ENCODE measurements at regions not wholly inside any gene's neighbourhood (a gene's known extent, or its start where the extent isn't known, plus 50 kb on each side); places are given as distances from the start of the nearest gene placed in this dataset.

- peaks cover 0 to 2% (median 0%) of the 10 kb centered on the region in 4 donors for H3K27me3 ChIP-seq (ENCODE audit: control insufficient read depth in 4 of 4, insufficient read depth in 4 of 4, low read length in 3 of 4)
- WGBS, result 58% methylated on average over 2 of the region's 2 CpGs
- no peak overlapping the region for H3K4me3 ChIP-seq (ENCODE audit: low read depth in 1 of 3, low read length in 3 of 3)
- H3K9ac ChIP-seq (ENCODE audit: low read depth in 1 of 2, low read length in 2 of 2), result no peak overlapping the region
- H3K4me1 ChIP-seq (ENCODE audit: control insufficient read depth in 4 of 4, insufficient read depth in 4 of 4, low read length in 3 of 4), result peaks cover 0 to 2% (median 0%) of the 10 kb centered on the region in 4 donors
- no peaks in the 10 kb centered on the region for H3K36me3 ChIP-seq (ENCODE audit: control insufficient read depth in 4 of 4, insufficient read depth in 3 of 4, low read depth in 1 of 4, low read length in 3 of 4)
- H3K27ac ChIP-seq (ENCODE audit: low read depth in 1 of 2, low read length in 2 of 2), result no peak overlapping the region
- no peak for DNase-seq (ENCODE audit: low spot score)
- TF ChIP-seq EGR1 (IDR thresholded peaks at IDR 0.05; ENCODE audit: low read depth in 2 of 2) (no peak), HNF4A (conservative IDR thresholded peaks at IDR 0.05) (no peak), RXRA (IDR thresholded peaks at IDR 0.05) (no peak)
- H3K9me3 ChIP-seq (ENCODE audit: control insufficient read depth in 4 of 4, low read length in 3 of 4), result no peaks in the 10 kb centered on the region
Observed at GRCh38 chr18:2330764-2331163, 240.5 kb downstream of the METTL4 start.

- 86% methylated on average over 4 of the region's 4 CpGs for WGBS
- H3K4me1 ChIP-seq (ENCODE audit: control insufficient read depth in 4 of 4, insufficient read depth in 4 of 4, low read length in 3 of 4), result peaks cover 0 to 2% (median 0%) of the 10 kb centered on the region in 4 donors
- H3K4me3 ChIP-seq (ENCODE audit: low read depth in 1 of 3, low read length in 3 of 3), result no peak overlapping the region
- H3K36me3 ChIP-seq (ENCODE audit: control insufficient read depth in 4 of 4, insufficient read depth in 3 of 4, low read depth in 1 of 4, low read length in 3 of 4), result no peaks in the 10 kb centered on the region
- no peaks in the 10 kb centered on the region for H3K9me3 ChIP-seq (ENCODE audit: control insufficient read depth in 4 of 4, low read length in 3 of 4)
- DNase-seq (ENCODE audit: low spot score), result no peak
- no peak overlapping the region for H3K9ac ChIP-seq (ENCODE audit: low read depth in 1 of 2, low read length in 2 of 2)
- TF ChIP-seq ATF3 (IDR thresholded peaks at IDR 0.05) (no peak), JUND (IDR thresholded peaks at IDR 0.05) (no peak), REST (IDR thresholded peaks at IDR 0.05) (no peak), CTCF (IDR thresholded peaks at IDR 0.05; ENCODE audit: low read depth, low read length, missing input control) (no peak), NR2F2 (IDR thresholded peaks at IDR 0.05) (no peak), FOXA2 (IDR thresholded peaks at IDR 0.05) (no peak), SP1 (IDR thresholded peaks at IDR 0.05) (no peak), GABPA (IDR thresholded peaks at IDR 0.05 in 1 of 2, conservative IDR thresholded peaks at IDR 0.05 in 1 of 2) (no peak), FOXA1 (IDR thresholded peaks at IDR 0.05) (no peak), YY1 (IDR thresholded peaks at IDR 0.05) (no peak), MAX (IDR thresholded peaks at IDR 0.05) (no peak), TAF1 (conservative IDR thresholded peaks at IDR 0.05) (no peak), EGR1 (IDR thresholded peaks at IDR 0.05; ENCODE audit: low read depth in 2 of 2) (no peak), HNF4A (conservative IDR thresholded peaks at IDR 0.05) (no peak), RXRA (IDR thresholded peaks at IDR 0.05) (no peak)
- H3K27ac ChIP-seq (ENCODE audit: low read depth in 1 of 2, low read length in 2 of 2), result no peak overlapping the region
- peaks cover 0 to 2% (median 0%) of the 10 kb centered on the region in 4 donors for H3K27me3 ChIP-seq (ENCODE audit: control insufficient read depth in 4 of 4, insufficient read depth in 4 of 4, low read length in 3 of 4)
Observed at GRCh38 chr18:2331491-2331890, 239.8 kb downstream of the METTL4 start.
